Gastrocnemius medialis (tissue), 4 donors: ENCODE measurements at regions not wholly inside any gene's neighbourhood (a gene's known extent, or its start where the extent isn't known, plus 50 kb on each side); places are given as distances from the start of the nearest gene placed in this dataset.

Source experiments
- ATAC-seq, 2 donors: fragments of 150-250 bp; one replicate each; pipeline ENCODE4 v1.9.1; 2016
- DNase-seq, 2 donors: peaks; one replicate each; pipeline ENCODE4 v3.0.0-alpha.2; 2019
- H3K27ac ChIP-seq, 4 donors: fragments of 200-600 bp; sonication (generic); 1 replicate in 1 of 4; 2 replicates in 3 of 4; pipeline ENCODE4 v1.5.1; 2016 to 2018; ENCODE audit warnings: mild to moderate bottlenecking in 2 of 4, moderate library complexity in 1 of 4
- H3K27me3 ChIP-seq, 3 donors: fragments of 200-600 bp; sonication (generic) in 2 of 3; 1 replicate in 1 of 3; 2 replicates in 2 of 3; pipeline versions ENCODE4 v1.5.1 to v1.6.0; 2016 to 2019; ENCODE audit warnings: mild to moderate bottlenecking in 1 of 3, moderate library complexity in 1 of 3
- H3K36me3 ChIP-seq, 2 donors: fragments of 200-600 bp; sonication (generic) in 1 of 2; one replicate each; pipeline ENCODE4 v1.5.1; 2017 to 2018
- H3K4me1 ChIP-seq, 2 donors: fragments of 200-600 bp; sonication (generic) in 1 of 2; one replicate each; pipeline ENCODE4 v1.5.1; 2016 to 2017; ENCODE audit warnings: mild to moderate bottlenecking in 2 of 2
- H3K4me3 ChIP-seq, 4 donors: fragments of 200-600 bp; sonication (generic) in 3 of 4; 1 replicate in 1 of 4; 2 replicates in 3 of 4; pipeline ENCODE4 v1.5.1; 2016 to 2019; ENCODE audit warnings: mild to moderate bottlenecking in 2 of 4
- H3K9me3 ChIP-seq, 3 donors: fragments of 200-600 bp; sonication (generic) in 2 of 3; 1 replicate in 1 of 3; 2 replicates in 2 of 3; pipeline ENCODE4 v1.5.1; 2016 to 2019
- CTCF ChIP-seq, 5 experiments: fragments of 450-650 bp in 3 of 5; fragments of 200-600 bp in 2 of 5; sonication (generic) in 2 of 5; IDR thresholded peaks in 4 of 5; conservative IDR thresholded peaks in 1 of 5; 1 replicate in 4 of 5; 2 replicates in 1 of 5; pipeline ENCODE4 v1.5.1; 2016 to 2019; ENCODE audit warnings: antibody characterized with exemption in 5 of 5, mild to moderate bottlenecking in 3 of 5, moderate library complexity in 3 of 5
- POLR2A ChIP-seq, 2 donors: fragments of 450-650 bp; IDR thresholded peaks; one replicate each; pipeline ENCODE4 v1.6.1; 2017; ENCODE audit warnings: antibody characterized with exemption in 2 of 2, mild to moderate bottlenecking in 2 of 2, moderate library complexity in 2 of 2
- in situ Hi-C, 4 donors: fragments of 200-750 bp; cut with MboI; loops; one replicate each; pipeline versions ENCODE4 v1.15.0 to v1.8.0; 2017; ENCODE audit warnings: low sequenced_read_pairs in 4 of 4
- intact Hi-C: fragments of 100-400 bp; cut with DNase I; formaldehyde crosslinking; loops from one replicate; pipeline ENCODE4 v1.15.1; 2023; ENCODE audit warnings: low total_unique reads

GRCh38 chr9:106112935-106113334 lies 418.6 kb downstream of the TMEM38B start:
- in situ Hi-C loops (no loop called here), intact Hi-C loops (no loop called here)
- peaks cover 0 to 3% of the 10 kb centered on the region in 2 donors for H3K4me1 ChIP-seq
- no peak overlapping the region for H3K4me3 ChIP-seq
- ATAC-seq (no peak), DNase-seq (no peak)
- no peak overlapping the region for H3K27ac ChIP-seq
- TF ChIP-seq CTCF (IDR thresholded peaks at IDR 0.05 in 4 of 5, conservative IDR thresholded peaks at IDR 0.05 in 1 of 5) (no peak), POLR2A (IDR thresholded peaks at IDR 0.05) (no peak)
- no peaks in the 10 kb centered on the region for H3K27me3 ChIP-seq
- H3K36me3 ChIP-seq: no peaks in the 10 kb centered on the region
- no peaks in the 10 kb centered on the region for H3K9me3 ChIP-seq

- TF ChIP-seq POLR2A (IDR thresholded peaks at IDR 0.05): no peak
- no peak for TF ChIP-seq CTCF (IDR thresholded peaks at IDR 0.05 in 4 of 5, conservative IDR thresholded peaks at IDR 0.05 in 1 of 5)
- Histone ChIP-seq H3K9me3 (no peaks in the 10 kb centered on the region), H3K27me3 (no peaks in the 10 kb centered on the region), H3K4me3 (no peak overlapping the region), H3K4me1 (no peaks in the 10 kb centered on the region), H3K36me3 (no peaks in the 10 kb centered on the region), H3K27ac (no peak overlapping the region)
- ATAC-seq: no peak
- no peak for DNase-seq
- intact Hi-C loops (no loop called here), in situ Hi-C loops (no loop called here)
Measured at GRCh38 chr9:106119176-106119575, 424.8 kb downstream of the TMEM38B start.

- no peak for ATAC-seq
- TF ChIP-seq POLR2A (IDR thresholded peaks at IDR 0.05) (no peak), CTCF (IDR thresholded peaks at IDR 0.05 in 4 of 5, conservative IDR thresholded peaks at IDR 0.05 in 1 of 5) (no peak)
- intact Hi-C loops: no loop called here
- no peak overlapping the region for H3K27ac ChIP-seq
- H3K4me1 ChIP-seq: no peaks in the 10 kb centered on the region
- H3K36me3 ChIP-seq: no peaks in the 10 kb centered on the region
- H3K27me3 ChIP-seq: no peaks in the 10 kb centered on the region
- DNase-seq: no peak
- no peak overlapping the region for H3K4me3 ChIP-seq
- H3K9me3 ChIP-seq: no peaks in the 10 kb centered on the region
- in situ Hi-C loops: no loop called here
Measured at GRCh38 chr9:106120071-106120470, 425.7 kb downstream of the TMEM38B start.

GRCh38 chr9:106127776-106128175 lies 433.4 kb downstream of the TMEM38B start:
- H3K27me3 ChIP-seq: no peaks in the 10 kb centered on the region
- TF ChIP-seq POLR2A (IDR thresholded peaks at IDR 0.05) (no peak), CTCF (IDR thresholded peaks at IDR 0.05 in 4 of 5, conservative IDR thresholded peaks at IDR 0.05 in 1 of 5) (no peak)
- H3K4me3 ChIP-seq: no peak overlapping the region
- no peak for ATAC-seq
- H3K9me3 ChIP-seq: no peaks in the 10 kb centered on the region
- intact Hi-C loops: no loop called here
- no peak for DNase-seq
- in situ Hi-C loops: no loop called here
- H3K4me1 ChIP-seq: no peaks in the 10 kb centered on the region
- no peak overlapping the region for H3K27ac ChIP-seq
- H3K36me3 ChIP-seq: no peaks in the 10 kb centered on the region

- Histone ChIP-seq H3K4me1 (no peaks in the 10 kb centered on the region), H3K36me3 (no peaks in the 10 kb centered on the region), H3K27me3 (no peaks in the 10 kb centered on the region), H3K9me3 (no peaks in the 10 kb centered on the region), H3K4me3 (no peak overlapping the region), H3K27ac (no peak overlapping the region)
- DNase-seq (no peak), ATAC-seq (no peak)
- TF ChIP-seq CTCF (IDR thresholded peaks at IDR 0.05 in 4 of 5, conservative IDR thresholded peaks at IDR 0.05 in 1 of 5) (no peak), POLR2A (IDR thresholded peaks at IDR 0.05) (no peak)
- in situ Hi-C loops (no loop called here), intact Hi-C loops (no loop called here)
Measured at GRCh38 chr9:106130374-106130773, 436.0 kb downstream of the TMEM38B start.
